HG03196 (cell line): ENCODE measurements at regions not wholly inside any gene's neighbourhood (a gene's known extent, or its start where the extent isn't known, plus 50 kb on each side); places are given as distances from the start of the nearest gene placed in this dataset.

Experiments
- ATAC-seq: cut with Tn5 transposase; IDR thresholded peaks from one replicate; pipeline ENCODE4 v1.9.1; 2021; ENCODE audit not compliant: unreplicated experiment

DNA sequence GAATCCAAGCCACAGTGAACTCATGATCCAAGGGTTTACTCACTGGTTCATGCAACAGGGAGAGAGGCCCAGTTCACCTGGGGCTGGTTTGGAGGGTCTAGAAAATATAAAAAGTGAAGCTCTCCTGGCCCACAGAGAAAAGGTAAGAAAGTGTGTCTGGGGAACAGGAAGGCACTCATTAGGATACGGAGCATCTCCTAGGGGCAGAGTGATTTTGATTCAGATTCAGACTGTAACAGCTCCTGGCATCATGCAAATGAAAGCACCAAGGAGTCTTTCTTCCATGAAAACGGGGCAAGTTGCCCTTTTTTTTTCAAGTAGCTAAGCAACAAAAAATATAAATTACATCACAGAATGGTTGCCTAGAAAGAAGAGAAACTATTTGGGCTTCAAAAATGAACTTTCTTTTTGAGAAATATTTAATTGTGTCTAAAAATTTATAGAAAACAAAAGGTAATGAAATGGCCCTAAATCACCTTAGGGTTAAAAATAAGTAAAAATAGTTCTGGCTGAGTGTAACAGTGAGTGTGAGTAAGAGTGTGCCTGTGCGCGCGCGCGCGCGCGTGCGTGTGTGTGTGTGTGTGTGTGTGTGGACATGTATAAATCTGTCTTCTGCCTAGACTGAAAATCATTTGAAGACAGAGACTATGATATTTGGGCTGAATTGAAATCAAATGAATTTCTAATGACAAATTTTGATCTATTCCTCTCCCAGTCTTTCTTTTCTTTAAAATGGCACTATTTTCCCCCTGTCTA, 177.8 kb upstream of the ZNF462 start:
- ATAC-seq: no peak

DNA sequence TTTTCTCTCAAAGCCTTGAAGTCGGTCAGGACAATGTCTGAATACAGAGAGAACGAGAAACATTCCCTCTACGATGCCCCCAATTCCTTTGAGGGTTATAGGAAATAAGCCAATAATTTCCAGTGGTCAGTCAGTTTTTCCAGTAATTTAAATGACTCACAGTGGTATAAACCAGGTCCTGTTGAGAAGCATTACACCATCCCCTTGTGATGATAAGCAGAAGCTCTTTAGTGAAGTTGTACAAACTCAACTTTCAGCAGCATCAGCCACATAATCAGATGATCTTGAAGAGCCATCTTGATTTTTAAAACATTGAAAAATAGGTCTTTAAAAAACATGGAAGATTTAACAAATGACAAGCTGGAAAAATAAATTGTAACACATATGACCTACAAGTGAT, 173.9 kb upstream of the ZNF462 start:
- ATAC-seq: no peak

DNA sequence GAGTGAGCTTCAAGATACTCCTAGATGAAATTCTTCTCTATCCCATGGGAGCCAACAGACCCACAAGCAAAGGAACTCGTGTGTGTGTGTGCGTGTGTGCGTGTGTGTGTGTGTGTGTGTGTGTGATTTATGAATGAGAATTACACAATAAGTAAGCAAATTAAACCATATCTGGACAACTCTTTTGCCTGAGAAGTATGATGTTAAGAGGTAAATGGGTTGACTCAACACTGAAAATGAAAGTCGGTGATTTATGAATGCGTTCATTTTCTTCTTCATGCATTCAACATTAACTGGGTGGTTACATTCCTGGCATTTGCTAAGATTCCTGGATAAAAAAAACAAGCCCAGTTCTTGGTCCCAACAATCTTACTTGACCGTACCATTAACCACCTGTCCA, 171.3 kb upstream of the ZNF462 start:
- no peak for ATAC-seq

DNA sequence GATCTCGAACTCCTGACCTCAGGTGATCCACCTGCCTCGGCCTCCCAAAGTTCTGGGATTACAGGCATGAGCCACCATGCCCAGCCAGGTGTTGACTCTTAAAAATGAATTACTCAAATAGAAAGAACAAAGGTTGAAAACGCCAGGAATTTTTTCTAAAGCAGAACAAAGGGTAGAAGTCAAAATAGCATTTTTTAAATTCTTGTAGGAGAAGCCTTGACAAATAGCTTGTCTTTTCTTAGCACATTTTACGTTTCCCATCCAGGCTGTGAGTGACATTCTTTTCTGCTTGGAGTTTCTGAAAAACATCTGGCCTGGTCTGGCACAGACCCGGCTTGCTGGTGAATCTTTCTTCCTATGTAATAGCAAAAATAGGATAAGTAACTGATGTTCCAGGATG, 169.4 kb upstream of the ZNF462 start:
- no peak for ATAC-seq

DNA sequence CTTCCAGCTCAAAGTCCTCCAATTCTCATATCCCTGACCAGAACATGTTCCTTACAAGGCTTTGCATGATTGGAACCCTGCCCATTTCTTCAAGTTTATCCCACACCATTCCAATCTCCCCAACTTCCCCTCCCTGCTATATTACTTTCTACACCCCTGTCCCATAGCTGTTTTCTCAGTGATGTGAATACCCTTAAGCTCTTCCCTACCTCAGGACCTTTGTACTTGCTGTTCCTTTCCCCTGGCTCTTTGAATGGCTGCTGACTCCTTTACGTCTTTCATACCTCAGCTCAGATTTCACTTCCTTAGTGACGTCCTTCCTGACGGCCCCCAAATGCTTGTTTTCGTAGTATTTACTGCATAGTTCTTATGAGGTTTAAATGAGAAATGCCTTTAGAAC, 166.2 kb upstream of the ZNF462 start:
- no peak for ATAC-seq

DNA sequence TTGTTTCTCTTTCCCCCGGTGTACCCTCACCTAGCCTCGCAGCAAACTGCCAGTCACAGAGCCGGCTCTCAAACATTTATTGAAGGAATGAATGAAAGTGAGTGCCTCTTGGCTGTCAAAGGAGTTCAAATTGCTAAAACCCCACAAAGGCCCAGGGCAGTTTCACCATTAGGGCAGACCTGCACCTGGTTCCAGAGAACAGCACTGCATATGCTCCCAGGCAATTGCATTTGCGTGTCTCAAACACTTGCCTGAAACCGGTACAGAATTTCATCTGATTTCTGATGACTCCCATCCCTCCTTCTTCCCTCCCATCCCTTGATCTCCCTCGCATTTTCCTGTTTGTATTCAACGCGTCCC, 165.6 kb upstream of the ZNF462 start:
- ATAC-seq: no peak

DNA sequence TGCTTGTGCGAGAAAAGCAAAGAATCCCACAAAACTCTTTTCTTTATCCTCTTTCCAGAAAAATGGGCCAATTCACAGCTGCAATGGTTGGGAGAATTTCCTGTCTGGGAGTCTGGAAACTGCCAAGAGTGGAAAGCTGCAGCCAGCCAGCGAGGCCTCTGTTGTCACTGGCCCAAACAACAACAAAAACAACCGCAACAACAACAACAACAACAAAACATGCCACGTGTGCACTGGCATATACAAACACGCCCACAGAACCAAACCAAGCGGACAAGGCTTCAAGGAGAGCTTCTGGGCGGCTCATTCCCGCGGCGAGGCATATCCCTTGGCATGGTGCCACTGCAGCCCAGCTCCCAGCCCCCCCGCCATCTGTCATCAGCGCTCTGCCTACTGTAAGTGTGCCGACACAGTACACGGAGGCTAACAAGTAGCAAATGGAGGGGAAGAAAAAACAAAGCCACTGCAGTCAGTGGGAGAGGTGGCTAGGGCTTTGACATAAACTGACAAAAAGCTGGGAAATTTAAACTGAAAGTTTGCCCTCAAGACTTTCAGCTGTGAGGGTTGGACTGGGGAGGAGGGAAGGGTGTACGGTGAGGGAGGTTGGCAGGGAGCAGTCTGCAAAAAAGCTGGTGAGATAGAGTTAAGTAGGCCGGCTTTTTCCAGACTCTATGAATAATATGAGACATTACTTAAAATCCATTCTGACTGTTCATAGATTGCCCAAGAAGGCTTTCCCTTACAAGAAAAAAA, 165.0 kb upstream of the ZNF462 start:
- no peak for ATAC-seq

DNA sequence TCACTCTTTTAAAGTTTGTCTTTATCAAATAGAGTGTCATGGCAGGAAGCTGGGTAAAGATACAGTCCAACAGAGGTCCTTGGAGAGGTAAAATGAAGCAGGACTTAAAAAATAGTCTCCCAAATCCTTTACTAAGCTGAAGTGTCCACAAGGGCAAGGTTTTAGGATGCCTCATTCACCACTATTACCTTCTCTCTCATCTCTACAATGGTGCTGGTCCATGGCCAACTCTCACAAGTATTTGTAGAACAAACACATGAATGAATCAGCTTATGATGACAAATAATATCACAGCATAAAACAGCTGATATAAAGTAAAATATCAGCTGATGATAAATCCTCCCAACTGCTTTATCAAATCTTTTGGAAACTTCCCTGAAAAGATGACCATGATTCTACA, 162.3 kb upstream of the ZNF462 start:
- no peak for ATAC-seq

DNA sequence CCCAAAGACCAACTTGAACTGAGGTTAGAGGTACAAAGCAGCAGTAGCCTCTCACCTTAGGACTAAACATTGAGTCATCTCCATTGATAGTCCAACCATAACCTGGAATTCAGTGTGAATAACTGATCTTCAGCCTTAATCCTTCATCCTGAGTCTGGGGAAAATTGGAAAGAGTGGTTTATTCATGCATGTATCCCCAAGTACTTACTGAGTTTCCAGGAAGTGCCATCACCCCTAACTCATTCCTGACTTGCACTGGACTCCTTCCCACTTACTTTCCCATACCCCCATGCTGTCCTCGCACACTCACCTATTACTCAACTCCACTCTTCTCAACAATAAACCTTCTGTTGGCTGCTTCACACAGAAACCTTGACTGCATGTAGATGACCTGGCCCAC, 161.4 kb upstream of the ZNF462 start:
- no peak for ATAC-seq

DNA sequence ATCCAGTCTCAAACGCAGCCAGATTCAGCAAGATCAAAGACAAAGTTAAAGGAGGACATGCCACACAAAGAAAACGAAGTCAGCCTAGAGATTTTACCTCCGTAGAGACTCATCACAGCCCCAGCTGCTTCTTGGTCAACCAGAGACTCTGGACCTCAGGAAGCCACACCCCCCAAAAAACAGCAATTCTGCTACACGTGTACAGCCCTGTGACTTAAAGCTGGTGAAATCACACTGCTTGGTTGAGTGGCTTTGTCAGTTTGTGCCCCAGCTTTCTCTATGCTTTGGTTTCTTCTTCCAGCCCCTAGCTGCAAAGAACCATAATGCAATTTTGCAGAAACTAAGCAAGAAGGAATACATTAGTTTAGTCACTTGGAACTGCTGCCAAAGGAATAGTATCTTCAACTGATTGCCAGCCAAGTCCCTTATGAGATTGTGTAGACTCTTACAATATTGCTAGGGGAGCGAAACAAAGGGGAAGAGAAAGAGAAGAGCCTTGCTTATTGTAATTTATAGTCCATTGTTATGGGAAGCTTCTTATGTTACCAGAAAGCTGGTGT, 158.8 kb upstream of the ZNF462 start:
- no peak for ATAC-seq

DNA sequence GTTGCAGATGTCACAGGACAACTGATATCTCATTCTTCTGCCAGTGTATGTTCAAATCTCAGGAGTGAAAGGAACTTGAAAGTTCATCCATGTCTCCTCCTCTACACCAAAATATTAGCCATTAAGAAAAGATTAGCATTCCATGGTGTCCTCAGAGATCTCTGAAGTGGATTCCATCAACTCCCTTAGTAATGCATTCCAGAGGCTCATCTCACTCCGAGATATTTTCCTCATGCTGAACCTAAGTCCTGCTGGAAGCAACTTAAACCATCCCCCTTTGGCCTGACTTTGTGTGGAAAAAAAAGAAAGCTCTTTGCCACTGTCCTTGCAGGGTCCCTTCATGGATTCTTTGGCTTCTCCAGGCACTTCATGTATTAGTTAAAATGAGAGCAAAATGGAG, 155.7 kb upstream of the ZNF462 start:
- ATAC-seq: no peak

DNA sequence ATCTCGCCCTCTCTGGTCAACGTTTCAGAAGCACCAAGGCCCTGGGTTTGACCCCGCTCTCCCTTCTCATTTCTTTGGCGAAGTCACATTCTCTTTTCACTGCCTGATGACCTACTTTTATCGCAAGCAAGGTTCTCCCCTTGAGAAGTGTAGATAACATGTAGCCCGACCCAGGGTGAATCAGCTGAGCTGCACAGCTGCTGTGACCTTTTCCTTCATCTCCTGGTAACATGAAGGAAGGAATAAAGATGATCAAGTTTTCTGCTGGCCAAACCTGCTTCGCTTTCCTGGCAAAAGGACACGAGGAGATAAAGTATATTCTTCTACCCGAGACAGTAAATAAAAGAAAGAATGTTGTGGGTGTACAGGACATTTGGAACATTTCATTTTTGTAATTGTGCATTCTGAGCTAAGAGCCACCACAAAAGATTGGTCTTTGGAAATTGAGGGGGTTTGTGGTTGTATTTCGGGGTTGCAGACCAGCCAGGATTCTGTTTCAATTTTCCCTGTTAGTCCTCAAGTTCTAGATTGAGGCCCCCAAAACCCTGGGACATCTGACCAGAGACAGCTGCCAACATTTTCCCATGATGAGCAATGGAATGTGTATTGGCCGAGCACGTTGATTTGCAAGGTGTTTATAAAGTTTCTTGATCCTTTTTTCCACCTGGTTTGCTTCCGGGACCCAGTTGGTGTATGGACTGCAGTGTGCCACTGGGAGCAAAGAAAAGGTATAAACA, 155.1 kb upstream of the ZNF462 start:
- no peak for ATAC-seq

DNA sequence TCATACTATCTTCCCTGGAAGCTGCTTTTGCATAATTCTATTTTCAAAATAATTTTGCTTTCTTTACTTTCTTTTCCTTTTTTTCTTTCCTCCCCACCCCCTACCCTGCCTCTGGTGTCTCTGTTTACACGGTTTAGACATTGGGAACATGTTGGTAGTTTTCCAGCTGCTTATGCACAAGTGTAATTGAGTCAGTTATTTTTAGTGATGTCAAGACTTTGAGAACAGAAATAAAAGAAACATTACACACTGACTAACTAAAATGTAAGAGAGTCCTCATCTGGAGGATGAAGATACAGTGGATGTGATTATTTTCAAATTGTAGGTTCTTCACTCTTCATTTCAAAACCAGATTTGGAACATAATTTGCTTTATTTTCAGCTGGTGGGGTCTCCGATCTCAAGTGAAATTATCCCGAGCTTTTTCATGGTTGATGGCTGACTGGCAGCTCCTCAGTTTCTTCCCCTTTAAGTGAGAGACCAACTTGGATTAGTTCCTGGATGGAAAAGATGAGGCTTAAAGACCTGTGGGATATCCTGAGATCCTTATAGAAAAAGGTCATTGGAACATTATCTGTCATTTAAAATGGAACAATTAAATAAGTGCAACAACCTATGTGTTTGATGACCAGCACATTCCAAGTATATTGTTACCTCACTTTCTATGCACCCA, 154.4 kb upstream of the ZNF462 start:
- no peak for ATAC-seq

DNA sequence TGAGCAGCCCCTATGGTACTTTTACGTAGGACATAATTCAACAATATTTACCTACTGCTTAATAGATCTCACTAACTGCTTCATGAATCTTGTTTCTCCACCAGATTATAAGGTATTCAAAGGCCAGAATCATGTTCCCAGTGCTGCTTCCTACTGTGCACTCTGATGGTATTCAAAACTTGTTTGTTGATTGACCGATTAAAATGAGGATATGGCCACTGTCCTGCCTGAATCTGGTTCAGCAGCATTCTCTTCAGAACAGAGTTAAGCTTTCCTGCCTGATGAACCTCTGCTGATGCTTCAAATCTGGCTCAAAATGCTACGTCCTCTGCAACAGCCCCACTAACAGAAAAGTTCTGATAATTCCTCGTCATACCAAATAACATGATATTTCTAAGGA, 150.7 kb upstream of the ZNF462 start:
- no peak for ATAC-seq

DNA sequence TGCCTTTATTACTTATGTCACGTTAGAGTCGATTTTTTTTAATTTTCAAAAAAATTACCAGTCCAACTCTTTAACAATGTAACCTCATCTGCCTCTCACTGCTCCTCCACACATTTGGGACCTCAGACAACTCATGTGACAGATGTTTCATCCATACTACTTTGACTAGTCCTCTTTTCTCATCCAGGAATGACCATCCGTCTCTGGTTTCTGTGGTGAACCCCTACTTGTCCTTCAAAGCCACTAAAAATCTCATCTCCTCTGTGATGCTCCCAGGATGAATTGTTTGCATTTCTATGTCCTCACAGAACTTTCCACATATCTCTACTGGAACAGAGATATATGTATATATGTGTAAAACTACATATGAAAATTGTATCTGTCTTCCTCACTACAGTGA, 149.8 kb upstream of the ZNF462 start:
- ATAC-seq: no peak

DNA sequence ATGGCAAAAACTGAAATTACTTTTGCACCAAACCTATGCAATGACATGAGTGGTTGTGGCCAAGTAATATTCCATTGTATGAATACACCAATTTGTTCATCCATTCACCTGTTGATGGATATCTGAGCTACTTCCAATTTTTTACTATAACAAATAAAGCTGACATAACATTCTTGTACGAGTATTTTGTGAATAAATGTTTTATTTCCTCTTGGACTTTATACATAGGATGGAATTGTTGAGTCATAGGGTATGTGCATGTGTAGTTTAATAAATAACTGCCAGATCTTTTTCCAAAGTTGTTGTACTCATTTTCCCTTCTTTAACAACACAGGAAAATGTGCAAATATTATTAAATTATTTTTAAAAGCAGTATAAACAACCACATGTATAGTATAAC, 146.1 kb upstream of the ZNF462 start:
- no peak for ATAC-seq

DNA sequence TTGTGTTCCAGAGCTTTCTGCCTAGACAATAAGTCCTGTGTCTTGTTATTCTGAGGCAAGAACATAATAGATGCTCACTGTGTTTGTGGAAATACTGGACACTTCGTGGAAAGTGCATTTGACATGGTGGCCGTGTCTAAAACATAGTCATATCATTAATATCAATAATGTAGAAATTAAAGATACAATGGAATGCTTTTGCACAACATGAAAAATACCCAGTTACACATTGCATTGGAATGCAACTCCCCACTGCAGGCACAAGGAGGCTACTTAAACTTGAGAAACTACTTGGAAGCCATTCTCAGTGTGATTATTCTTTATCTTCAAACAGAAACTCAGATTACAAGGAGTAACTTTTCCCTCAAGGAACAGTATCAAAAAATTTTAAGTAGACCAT, 145.3 kb upstream of the ZNF462 start:
- ATAC-seq: no peak

DNA sequence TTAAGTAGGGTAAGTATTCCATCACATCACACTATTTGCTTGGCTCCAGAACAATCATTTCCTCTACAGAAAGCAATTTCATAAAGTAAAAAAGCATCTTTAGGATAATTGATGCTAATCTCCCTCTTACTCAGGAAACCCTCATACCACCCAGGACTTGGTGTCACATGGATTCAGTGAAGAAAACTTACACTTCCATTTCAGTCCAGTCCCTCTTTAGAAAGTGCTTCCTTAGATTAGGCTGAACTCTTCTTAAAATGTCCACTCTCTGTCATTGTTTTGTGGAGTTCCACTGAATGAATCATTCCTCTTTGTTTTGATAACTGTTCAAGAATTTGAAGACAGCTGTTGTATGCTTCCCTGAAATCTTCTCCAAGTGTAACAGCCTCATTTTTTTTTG, 144.0 kb upstream of the ZNF462 start:
- no peak for ATAC-seq

DNA sequence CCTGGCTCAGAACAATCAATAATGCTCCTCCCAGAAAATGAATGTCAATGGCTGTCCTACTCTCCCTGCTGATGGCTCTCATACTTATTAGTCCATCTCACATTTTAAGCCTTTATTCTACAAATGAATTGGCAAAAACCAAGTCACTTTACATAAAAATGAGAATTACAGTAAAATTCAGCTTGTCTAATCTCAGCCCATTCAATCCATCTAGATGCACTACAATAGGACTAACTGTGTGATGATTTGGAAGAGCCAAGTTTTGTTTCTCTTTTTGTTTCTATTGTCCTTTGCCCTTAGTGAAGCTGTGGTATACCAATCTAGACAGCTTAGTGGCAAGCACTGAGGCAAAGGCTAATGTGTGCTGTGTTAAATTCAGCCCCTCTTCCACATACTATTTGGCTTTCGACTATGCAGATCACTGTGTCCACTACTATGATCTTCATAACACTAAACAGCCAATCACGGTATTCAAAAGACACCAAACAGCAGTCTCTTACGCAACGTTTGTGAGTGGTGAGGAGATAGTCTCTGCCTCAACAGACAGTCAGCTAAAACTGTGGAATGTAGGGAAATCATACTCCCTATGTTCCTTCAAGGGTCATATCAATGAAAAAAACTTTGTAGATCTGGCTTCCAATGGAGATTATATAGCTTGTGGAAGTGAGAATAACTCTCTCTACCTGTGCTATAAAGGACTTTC, 140.8 kb upstream of the ZNF462 start:
- ATAC-seq: no peak

DNA sequence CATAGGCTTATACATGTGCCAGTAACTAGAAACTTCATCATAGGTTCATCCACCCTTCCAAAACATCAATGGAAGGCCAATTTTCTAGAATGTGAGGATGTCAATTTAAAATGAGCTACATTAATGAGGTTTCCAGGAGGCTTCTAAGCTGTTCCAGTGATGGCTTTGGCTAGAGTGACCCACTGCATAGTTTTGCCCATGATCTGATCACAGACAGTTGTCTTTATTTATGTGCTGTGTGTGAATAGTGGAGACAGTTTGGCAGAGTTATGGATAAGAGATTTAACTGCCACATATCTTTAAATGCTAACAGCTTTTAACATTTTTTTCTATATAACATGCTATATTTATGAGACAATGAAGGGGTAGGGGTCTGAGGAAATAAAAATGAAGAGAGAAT, 139.0 kb upstream of the ZNF462 start:
- ATAC-seq: no peak

DNA sequence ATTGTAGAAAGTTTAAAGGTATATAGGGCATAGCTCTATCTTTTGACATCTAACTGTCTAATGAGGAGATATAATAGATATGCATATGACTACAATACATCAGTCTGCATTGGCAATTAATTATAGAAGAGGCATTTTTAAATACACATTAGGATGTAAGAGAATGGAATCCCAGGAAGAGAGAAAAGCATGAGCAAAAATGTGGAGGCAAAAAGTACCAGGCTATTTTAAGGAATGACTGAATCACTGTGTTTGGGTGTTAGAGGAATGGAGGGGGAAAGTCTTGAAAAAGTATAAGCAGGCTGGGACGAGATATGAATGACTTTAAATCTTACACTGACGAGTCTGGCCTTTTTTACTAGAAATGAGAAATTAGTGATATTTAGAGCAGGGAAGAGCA, 138.4 kb upstream of the ZNF462 start:
- no peak for ATAC-seq
